ENCODE measurements at regions not wholly inside any gene's neighbourhood (a gene's known extent, or its start where the extent isn't known, plus 50 kb on each side); places are given as distances from the start of the nearest gene placed in this dataset.

DNA sequence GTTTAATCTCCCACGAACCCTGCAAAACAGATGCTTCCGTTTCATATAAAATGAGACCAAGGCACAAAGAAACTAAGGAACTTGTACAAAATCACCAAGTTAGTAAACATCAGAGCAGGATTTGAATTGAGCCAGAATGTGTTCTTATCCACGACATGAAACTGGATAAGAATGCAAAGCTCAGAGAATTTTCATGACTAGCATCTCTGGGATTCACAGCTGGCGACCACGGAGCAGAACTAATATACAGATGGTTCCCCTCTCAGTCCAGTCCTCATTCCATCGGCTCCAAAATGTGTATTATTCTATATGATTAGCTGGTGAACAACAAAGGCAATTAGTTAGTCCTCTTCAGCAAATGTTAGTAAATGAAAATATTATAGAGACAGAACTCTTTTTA is 72.3 kb upstream of the ERG start:
- no peak overlapping the region for H3K4me3 ChIP-seq (ENCODE audit: low read depth, low read length)
- no peak for TF ChIP-seq CTCF (conservative IDR thresholded peaks at IDR 0.05; ENCODE audit: low read depth, low read length)
- DNase-seq (ENCODE audit: low read depth): no peak

DNA sequence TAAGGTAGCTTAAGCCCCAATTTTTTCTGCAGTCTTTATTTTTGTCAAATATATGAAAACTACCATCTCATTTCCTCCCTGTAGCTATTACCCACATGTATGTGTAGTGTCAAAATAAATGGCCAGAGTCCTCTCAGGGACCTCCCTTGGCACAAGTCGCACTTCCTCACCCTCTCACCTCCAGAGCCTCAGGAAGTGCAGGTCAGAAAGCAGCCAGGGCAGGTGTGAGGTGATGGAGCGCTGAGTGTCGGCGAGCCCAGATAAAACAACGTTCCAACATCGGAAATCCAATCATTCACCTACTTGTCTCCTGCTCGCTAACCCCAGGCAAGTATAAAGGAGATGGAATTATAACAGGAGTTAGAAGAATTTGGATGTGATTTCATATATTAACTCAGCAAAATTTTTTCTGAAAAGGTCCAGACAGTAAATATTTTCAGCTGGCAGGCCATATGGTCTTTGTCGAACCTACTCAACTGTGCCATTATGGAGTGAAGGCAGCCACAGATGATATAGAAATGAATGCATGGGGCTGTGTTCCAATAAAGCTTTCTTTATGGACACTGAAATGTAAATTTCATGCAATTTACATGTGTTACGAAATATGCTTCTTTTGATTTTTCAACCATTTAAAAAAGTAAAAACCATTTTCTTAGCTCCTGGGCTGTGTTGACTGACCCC is 76.8 kb upstream of the ERG start:
- H3K4me3 ChIP-seq (ENCODE audit: low read depth, low read length): no peak overlapping the region
- no peak for DNase-seq (ENCODE audit: low read depth)
- TF ChIP-seq CTCF (conservative IDR thresholded peaks at IDR 0.05; ENCODE audit: low read depth, low read length): no peak

- no peak for TF ChIP-seq CTCF (conservative IDR thresholded peaks at IDR 0.05; ENCODE audit: low read depth, low read length)
- H3K4me3 ChIP-seq (ENCODE audit: low read depth, low read length): no peak overlapping the region
- no peak for DNase-seq (ENCODE audit: low read depth)
Measured at GRCh38 chr21:38577887-38578286, 79.6 kb upstream of the ERG start.

GRCh38 chr21:38590449-38591217 is 92.4 kb upstream of the ERG start:
- no peak for TF ChIP-seq CTCF (conservative IDR thresholded peaks at IDR 0.05; ENCODE audit: low read depth, low read length)
- no peak overlapping the region for H3K4me3 ChIP-seq (ENCODE audit: low read depth, low read length)
- DNase-seq (ENCODE audit: low read depth): no peak

GRCh38 chr21:38591218-38591537 is 92.9 kb upstream of the ERG start:
- no peak overlapping the region for H3K4me3 ChIP-seq (ENCODE audit: low read depth, low read length)
- DNase-seq (ENCODE audit: low read depth): no peak
- no peak for TF ChIP-seq CTCF (conservative IDR thresholded peaks at IDR 0.05; ENCODE audit: low read depth, low read length)

GRCh38 chr21:38596264-38597042 is 98.2 kb upstream of the ERG start:
- no peak overlapping the region for H3K4me3 ChIP-seq (ENCODE audit: low read depth, low read length)
- peak; percentile 5 for DNase-seq (ENCODE audit: low read depth)
- no peak for TF ChIP-seq CTCF (conservative IDR thresholded peaks at IDR 0.05; ENCODE audit: low read depth, low read length)
